Gastroesophageal sphincter (tissue), 3 donors: ENCODE measurements at regions not wholly inside any gene's neighbourhood (a gene's known extent, or its start where the extent isn't known, plus 50 kb on each side); places are given as distances from the start of the nearest gene placed in this dataset.

ENCODE experiments used
- CTCF ChIP-seq, 4 experiments: fragments of 200-600 bp in 2 of 4; fragments of 450-650 bp in 2 of 4; sonication (generic) in 1 of 4; IDR thresholded peaks; one replicate each; pipeline ENCODE4 v1.5.1; 2017 to 2019; ENCODE audit warnings: antibody characterized with exemption in 4 of 4, mild to moderate bottlenecking in 2 of 4, moderate library complexity in 2 of 4
- EP300 ChIP-seq: sonication (generic); formaldehyde crosslinking; IDR thresholded peaks from one replicate; pipeline ENCODE4 v1.6.1; 2017; ENCODE audit warnings: antibody characterized with exemption, mild to moderate bottlenecking
- POLR2A ChIP-seq, 2 donors: fragments of 450-650 bp; IDR thresholded peaks; one replicate each; pipeline ENCODE4 v1.6.1; 2017; ENCODE audit warnings: antibody characterized with exemption in 2 of 2, mild to moderate bottlenecking in 2 of 2, moderate library complexity in 1 of 2

- TF ChIP-seq CTCF (IDR thresholded peaks at IDR 0.05) (no peak), POLR2A (IDR thresholded peaks at IDR 0.05) (no peak), EP300 (no peak)
Measured at GRCh38 chr16:11431915-11432465, 86.7 kb downstream of the RMI2 start.
